LNCAP (cell line): ENCODE measurements at regions not wholly inside any gene's neighbourhood (a gene's known extent, or its start where the extent isn't known, plus 50 kb on each side); places are given as distances from the start of the nearest gene placed in this dataset.

Experiments used
- CTCF ChIP-seq: fragments of 450-650 bp; IDR thresholded peaks from 2 replicates; pipeline ENCODE4 v1.5.1; 2017; ENCODE audit warnings: mild to moderate bottlenecking

GRCh38 chr10:4051011-4051640 lies 266.1 kb upstream of the KLF6 start:
- TF ChIP-seq CTCF: no peak

GRCh38 chr10:4050061-4050460 lies 265.1 kb upstream of the KLF6 start:
- no peak for TF ChIP-seq CTCF

- TF ChIP-seq CTCF: no peak
Measured at GRCh38 chr10:4049348-4049747, 264.3 kb upstream of the KLF6 start.

GRCh38 chr10:4048236-4048864 lies 263.3 kb upstream of the KLF6 start:
- TF ChIP-seq CTCF: no peak

- TF ChIP-seq CTCF: no peak
Measured at GRCh38 chr10:4046712-4047354, 261.8 kb upstream of the KLF6 start.

GRCh38 chr10:4046030-4046429 lies 261.0 kb upstream of the KLF6 start:
- no peak for TF ChIP-seq CTCF

GRCh38 chr10:4043897-4044665 lies 259.1 kb upstream of the KLF6 start:
- TF ChIP-seq CTCF: no peak
